Activated CD4-positive, alpha-beta T cell treated with anti-CD3 and anti-CD28 coated beads for 24 hours (primary cell): ENCODE measurements at regions not wholly inside any gene's neighbourhood (a gene's known extent, or its start where the extent isn't known, plus 50 kb on each side); places are given as distances from the start of the nearest gene placed in this dataset.

Experiments
- DNase-seq, 2 donors: peaks; one replicate each; pipeline ENCODE4 v3.0.0-alpha.2; 2020; ENCODE audit warnings: low read depth in 2 of 2

- DNase-seq: no peak
Measured at GRCh38 chr4:137677863-137678262, 145.6 kb upstream of the PCDH18 start.

DNA sequence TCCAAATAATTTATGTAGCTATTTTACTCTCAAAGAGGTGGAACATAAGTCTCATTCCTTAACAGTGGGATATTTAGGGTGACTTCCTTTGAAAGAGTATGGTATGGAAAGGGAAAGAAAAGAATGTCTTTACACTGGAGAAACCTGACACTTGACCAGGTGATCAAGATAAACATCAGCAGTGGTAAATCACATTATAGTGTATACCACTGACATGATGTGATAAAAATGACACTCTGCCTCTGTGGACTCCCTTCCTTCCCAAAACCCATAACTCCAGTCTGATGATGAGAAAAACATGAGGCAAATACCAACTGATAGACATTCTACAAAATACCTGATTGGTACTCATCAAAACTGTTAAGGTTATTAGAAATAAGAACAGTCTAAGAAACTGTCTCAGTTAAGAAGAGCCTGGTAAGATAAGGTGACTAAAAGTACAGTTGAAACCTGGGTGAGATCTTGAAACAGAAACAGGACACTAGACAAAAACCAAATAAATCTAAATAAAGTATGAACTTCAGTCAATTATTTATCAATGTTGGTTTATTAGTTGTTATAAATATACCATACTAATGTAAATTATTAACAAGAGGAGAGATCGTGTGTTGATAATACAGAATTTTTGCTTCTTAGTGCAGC lies 144.2 kb upstream of the PCDH18 start:
- no peak for DNase-seq

- no peak for DNase-seq
Measured at GRCh38 chr4:137674066-137674465, 141.8 kb upstream of the PCDH18 start.

- DNase-seq: no peak
Measured at GRCh38 chr4:137668885-137669545, 136.7 kb upstream of the PCDH18 start.

DNA sequence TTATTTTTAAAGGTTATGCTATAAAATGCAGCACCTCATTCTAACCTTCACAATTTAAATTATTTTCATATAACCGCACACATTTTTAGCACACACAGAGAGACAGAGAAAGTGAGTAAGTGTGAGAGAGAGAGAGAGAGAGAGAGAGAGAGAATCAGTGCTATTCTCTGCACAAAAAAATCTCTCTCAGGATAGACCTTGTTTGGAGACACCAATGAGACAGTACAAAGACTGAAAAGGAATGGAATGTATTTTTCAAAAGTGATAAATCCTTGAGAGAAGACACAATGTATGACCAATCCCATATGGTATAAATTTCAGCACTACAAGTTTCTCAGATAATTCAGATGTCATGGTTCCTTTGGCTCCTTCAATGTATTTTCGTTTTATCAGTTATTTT lies 132.1 kb upstream of the PCDH18 start:
- DNase-seq: no peak

DNA sequence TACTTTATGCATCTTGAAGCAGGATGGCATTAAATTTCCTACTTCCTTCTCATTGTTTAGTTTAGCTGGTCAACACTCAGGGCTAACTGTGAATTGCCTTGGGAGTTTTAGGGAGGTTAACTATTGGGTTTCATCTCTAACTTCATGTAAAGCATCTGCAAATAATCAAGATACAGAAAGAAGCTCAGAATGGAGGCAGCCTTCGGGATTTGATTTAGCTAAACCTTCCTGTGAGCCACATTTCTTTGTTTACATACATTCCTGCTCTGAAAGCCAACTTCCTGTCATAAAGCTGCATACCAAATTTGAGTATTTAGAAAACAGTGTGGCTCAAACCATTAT lies 131.7 kb upstream of the PCDH18 start:
- no peak for DNase-seq

DNA sequence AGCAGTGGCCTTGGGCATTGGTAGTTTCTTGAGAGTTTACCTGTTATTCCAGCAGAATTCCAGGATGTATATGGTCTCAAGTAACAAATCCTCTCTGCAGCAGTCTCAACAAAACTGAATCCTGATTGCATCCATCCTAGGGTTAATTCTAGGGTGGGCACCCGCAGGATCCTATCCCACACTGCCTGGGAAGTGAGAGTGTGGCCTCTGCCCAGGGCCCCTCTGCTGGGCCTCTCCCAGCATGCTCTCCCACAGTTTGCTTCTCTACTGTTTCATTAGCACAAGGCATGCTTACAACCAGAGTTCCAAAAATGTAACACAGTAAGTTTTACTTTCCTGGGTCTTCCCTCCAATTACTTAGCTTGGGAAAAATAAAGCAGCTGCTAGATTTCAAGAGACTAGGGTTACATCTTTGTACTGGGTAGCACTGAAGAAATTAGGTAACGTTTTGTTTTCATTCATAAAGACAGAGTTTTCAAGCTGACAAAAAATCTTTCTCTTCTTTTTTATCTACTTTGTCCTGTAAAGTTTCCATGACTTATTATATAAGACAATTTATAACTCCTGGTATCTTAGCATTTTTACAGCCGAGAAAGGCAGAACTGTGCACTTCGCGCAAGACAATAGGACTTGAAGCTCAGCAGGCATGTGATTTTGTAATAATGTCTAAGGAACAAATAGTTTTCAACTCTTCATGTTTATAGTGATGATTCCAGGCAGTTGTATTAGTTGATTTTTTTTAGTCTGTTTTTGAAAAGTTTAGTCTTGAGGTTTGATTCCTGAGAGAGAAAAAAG lies 131.2 kb upstream of the PCDH18 start:
- no peak for DNase-seq

GRCh38 chr4:137661693-137662092 lies 129.4 kb upstream of the PCDH18 start:
- no peak for DNase-seq

- DNase-seq: no peak
Measured at GRCh38 chr4:137660211-137660610, 127.9 kb upstream of the PCDH18 start.

DNA sequence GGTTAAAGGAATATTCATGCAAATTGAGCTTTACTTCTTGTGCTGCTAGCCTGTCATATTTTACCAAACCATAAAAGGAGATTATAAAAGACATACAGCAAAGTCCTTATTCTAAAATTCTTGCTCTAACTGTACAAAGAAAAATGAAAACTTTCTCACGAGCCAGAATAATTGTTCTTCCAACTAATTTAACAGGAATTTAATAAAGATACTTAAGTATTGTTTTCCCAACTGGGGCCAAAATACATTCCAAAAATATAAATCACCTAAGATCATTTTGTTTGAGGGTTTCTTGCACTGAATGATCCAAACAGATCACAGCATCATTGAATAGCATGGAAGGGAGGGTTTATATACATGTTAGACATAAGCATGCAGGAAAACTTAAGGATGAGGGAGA lies 127.1 kb upstream of the PCDH18 start:
- no peak for DNase-seq

DNA sequence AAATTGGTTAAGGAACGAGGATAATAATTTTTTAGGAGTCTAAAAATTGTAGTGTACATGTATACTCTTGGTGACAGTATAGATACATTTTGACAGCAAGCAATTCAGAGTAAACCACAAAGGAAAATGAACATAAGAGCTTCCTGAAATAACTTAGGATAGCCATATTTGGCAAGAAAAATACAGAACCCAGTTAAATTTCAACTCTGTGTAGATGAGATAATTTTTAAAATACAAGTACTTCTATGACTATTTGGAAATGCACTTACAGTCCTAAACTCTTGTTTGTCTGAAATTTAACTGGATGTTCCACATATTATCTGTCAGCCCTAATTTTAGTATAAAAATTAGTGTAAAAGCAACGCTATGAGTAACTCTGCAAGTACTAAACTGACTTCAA lies 124.4 kb upstream of the PCDH18 start:
- DNase-seq: no peak

GRCh38 chr4:137655302-137655701 lies 123.0 kb upstream of the PCDH18 start:
- DNase-seq: no peak

GRCh38 chr4:137651128-137651527 lies 118.8 kb upstream of the PCDH18 start:
- DNase-seq: no peak

DNA sequence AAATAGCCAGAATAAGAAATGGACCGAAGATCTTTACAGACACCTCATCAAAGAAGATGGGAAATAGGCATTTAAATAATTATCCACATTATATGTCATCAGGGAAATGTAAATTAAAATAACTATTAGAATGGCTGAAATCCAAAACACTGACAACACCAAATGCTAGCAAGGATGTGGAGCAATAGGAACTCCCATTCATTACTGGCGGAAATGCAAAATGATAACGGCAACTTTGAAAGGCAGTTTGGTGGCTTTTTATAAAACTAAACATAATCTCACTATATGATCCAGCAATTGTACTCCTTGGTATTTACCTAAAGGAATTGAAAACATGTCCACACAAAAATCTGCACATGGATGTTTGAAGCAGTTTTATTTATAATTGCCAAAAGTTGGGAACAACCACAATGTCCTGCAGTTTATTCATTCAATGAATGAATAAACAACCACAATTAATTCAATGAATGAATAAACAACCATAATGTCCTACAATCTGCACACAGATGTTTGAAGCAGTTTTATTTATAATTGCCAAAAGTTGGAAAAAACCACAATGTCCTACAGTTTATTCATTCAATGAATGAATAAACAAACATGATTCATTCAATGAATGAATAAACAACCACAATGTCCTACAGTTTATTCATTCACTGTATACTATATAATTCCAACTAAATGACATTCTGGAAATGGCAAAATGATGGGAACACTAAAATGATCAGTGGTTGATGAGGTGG lies 117.6 kb upstream of the PCDH18 start:
- DNase-seq: no peak

GRCh38 chr4:137648531-137648930 lies 116.2 kb upstream of the PCDH18 start:
- no peak for DNase-seq

GRCh38 chr4:137647375-137647774 lies 115.1 kb upstream of the PCDH18 start:
- DNase-seq: no peak

GRCh38 chr4:137644201-137644600 lies 111.9 kb upstream of the PCDH18 start:
- DNase-seq: no peak

- no peak for DNase-seq
Measured at GRCh38 chr4:137641544-137641943, 109.2 kb upstream of the PCDH18 start.

- DNase-seq: no peak
Measured at GRCh38 chr4:137640838-137641158, 108.5 kb upstream of the PCDH18 start.

DNA sequence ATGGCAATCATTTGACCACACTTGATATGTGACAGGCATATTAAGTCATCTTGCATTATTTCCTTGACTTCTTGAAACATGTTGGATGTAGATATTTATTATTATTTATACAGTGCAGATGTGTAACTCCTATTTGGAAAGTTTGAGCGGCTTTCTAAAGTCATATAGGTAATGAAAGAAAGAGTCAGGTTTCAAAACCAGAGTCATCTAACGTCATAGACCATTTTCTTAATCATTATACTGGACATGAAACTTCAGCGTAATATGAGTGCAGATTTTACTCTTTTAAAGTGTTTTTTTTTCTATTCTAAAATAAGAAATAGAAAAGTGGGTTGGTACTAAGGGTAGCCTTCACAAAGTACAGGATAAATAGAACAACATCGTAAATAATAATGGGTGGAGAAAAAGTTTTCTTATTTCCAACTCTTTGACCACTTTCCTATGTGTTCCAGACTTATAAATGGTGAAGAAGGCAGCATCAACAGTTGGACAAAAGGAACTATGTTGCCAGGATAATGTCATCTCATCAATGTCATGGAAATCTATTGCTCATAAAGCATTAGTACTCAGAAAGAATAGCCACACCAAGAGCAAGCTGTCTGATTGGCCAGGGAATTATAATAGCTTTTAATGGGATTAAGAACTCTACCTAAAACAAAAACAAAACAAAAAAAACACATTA lies 108.0 kb upstream of the PCDH18 start:
- DNase-seq: no peak

DNA sequence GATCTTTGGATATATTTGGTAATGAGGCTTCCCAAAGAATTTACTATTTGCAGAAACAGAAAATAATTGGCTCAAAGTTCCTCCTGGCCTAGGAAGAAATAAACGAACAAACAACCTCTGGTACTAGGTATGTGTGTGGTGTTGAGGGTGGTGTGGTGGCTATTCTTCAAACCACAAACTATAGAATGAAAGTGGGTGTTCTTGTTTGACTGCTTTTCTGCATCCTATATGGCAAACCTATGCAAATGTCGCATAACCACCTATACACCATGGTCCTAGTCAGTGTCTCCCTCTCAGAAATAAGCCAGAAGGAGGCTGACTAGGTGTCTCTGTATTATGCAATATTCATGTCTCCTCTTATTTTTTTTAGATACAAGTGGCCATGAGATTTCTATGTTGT lies 106.6 kb upstream of the PCDH18 start:
- DNase-seq: no peak

GRCh38 chr4:137635601-137636000 lies 103.3 kb upstream of the PCDH18 start:
- DNase-seq: no peak
